Mesothelial cell of epicardium (in vitro differentiated cells): ENCODE measurements at regions not wholly inside any gene's neighbourhood (a gene's known extent, or its start where the extent isn't known, plus 50 kb on each side); places are given as distances from the start of the nearest gene placed in this dataset.

Source experiments
- DNase-seq, 2 experiments: peaks; one replicate each; pipeline ENCODE4 v3.0.0; 2021; ENCODE audit warnings: low spot score in 2 of 2; ENCODE audit not compliant: unreplicated experiment in 2 of 2
- H3K27ac Mint-ChIP-seq: 2 replicates; pipeline ENCODE4 v1.8.0; 2021; ENCODE audit warnings: mixed read lengths
- H3K27me3 Mint-ChIP-seq: 2 replicates; pipeline ENCODE4 v1.8.0; 2021; ENCODE audit warnings: low read depth, mixed read lengths
- H3K36me3 Mint-ChIP-seq: 2 replicates; pipeline ENCODE4 v1.8.0; 2021; ENCODE audit warnings: mixed read lengths
- H3K4me1 Mint-ChIP-seq: 2 replicates; pipeline ENCODE4 v1.8.0; 2021; ENCODE audit warnings: mixed read lengths
- H3K4me3 Mint-ChIP-seq: 2 replicates; pipeline ENCODE4 v1.8.0; 2021; ENCODE audit warnings: mild to moderate bottlenecking, moderate library complexity, mixed read lengths
- H3K9me3 Mint-ChIP-seq: 2 replicates; pipeline ENCODE4 v1.8.0; 2021; ENCODE audit warnings: mixed read lengths
- TF ChIP-seq, protein P1 (sequence below): fragments of 200-600 bp; sonication (generic); IDR thresholded peaks from one replicate; pipeline ENCODE4 v1.5.0; 2021; ENCODE audit warnings: antibody characterized with exemption; ENCODE audit not compliant: unreplicated experiment

DNA sequence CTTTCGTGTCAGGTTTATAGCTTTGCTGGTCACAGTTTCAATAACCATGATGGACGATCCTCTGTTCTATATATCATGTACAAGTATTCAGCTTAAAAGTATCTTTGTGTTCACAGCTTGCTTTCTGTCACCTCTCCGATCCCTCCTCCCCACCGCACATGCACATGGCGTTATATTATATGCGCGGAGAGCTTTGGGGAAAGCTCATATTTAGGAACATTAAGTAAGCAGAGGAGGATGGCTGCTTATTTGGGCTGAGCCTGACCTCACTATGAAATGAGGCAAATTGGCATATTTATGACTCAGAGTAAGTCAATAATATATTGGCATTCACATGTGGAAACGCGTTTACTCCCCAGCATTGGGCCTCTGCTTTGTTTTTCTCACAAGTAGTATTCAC lies 360.5 kb downstream of the HLX start:
- Mint-ChIP-seq H3K27ac (no peak overlapping the region), H3K36me3 (no peaks in the 10 kb centered on the region), H3K4me1 (peaks cover 24% of the 10 kb centered on the region), H3K4me3 (no peak overlapping the region), H3K27me3 (peaks cover 10% of the 10 kb centered on the region), H3K9me3 (no peaks in the 10 kb centered on the region)
- TF ChIP-seq, protein P1, sequence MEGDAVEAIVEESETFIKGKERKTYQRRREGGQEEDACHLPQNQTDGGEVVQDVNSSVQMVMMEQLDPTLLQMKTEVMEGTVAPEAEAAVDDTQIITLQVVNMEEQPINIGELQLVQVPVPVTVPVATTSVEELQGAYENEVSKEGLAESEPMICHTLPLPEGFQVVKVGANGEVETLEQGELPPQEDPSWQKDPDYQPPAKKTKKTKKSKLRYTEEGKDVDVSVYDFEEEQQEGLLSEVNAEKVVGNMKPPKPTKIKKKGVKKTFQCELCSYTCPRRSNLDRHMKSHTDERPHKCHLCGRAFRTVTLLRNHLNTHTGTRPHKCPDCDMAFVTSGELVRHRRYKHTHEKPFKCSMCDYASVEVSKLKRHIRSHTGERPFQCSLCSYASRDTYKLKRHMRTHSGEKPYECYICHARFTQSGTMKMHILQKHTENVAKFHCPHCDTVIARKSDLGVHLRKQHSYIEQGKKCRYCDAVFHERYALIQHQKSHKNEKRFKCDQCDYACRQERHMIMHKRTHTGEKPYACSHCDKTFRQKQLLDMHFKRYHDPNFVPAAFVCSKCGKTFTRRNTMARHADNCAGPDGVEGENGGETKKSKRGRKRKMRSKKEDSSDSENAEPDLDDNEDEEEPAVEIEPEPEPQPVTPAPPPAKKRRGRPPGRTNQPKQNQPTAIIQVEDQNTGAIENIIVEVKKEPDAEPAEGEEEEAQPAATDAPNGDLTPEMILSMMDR: no peak
- DNase-seq: no peak

DNA sequence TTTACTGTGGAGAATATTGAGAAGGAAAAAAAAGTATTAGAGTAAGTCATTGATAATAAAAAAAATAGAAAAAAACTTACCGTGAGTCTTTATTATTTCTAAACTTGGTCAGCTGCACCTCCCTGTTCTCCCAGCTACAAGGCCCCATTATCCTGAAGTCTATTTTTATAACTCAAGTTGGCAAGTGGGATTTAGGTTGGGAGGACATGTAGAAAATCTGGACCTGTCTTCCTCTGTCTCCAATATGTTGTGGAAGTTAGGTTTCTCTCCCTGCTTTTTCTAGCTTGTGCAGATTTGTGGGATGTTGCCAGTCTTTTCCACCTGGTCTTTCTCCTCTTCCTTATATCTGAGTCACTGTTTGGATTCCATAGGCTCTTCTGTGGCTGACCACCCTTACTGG lies 361.4 kb downstream of the HLX start:
- H3K27ac Mint-ChIP-seq: no peak overlapping the region
- TF ChIP-seq, protein P1: no peak
- no peak overlapping the region for H3K4me3 Mint-ChIP-seq
- H3K9me3 Mint-ChIP-seq: no peaks in the 10 kb centered on the region
- peaks cover 6% of the 10 kb centered on the region for H3K27me3 Mint-ChIP-seq
- peaks cover 24% of the 10 kb centered on the region for H3K4me1 Mint-ChIP-seq
- DNase-seq: no peak
- no peaks in the 10 kb centered on the region for H3K36me3 Mint-ChIP-seq

DNA sequence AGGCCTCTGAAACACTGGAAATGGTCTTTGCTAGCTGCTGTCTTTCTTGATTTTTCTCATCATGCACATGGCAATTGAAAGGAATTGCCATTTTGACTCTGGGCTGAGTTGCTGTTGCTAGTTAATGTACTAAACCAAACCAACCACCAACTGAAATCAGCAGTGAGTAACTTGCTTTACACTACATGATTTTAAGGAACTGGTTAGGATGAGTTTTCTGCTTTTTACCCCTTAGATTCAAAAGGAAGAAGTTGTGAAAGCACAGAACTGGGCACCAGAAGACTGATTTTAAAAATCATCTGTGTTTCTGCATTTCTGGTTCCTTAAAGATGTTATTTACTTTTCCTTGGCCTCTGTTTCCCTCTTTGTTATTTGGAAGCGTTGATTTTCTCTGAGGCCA lies 361.9 kb downstream of the HLX start:
- H3K27me3 Mint-ChIP-seq: peaks cover 5% of the 10 kb centered on the region
- DNase-seq: no peak
- no peak overlapping the region for H3K4me3 Mint-ChIP-seq
- peaks cover 24% of the 10 kb centered on the region for H3K4me1 Mint-ChIP-seq
- no peak overlapping the region for H3K27ac Mint-ChIP-seq
- TF ChIP-seq, protein P1: no peak
- H3K36me3 Mint-ChIP-seq: no peaks in the 10 kb centered on the region
- H3K9me3 Mint-ChIP-seq: no peaks in the 10 kb centered on the region

DNA sequence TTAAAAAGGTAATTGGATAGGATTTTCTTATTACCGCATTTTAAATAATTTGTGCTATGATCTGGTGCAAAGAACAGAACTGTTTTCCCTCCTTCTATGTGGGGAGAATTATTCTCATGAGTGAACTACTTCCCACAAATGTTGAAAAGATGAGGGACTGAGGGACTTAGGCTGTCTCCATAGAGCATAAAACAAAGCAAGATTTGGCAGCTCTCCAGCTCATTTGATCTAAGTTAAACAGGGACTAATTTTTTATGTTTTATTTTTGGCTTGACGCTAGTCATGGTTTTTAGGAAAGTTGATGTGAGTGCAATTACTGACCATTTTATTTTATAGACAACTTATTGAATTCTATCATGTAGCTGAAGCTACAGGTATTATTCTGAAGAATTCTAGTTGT lies 362.3 kb downstream of the HLX start:
- Mint-ChIP-seq H3K4me1 (peaks cover 24% of the 10 kb centered on the region), H3K27ac (no peak overlapping the region), H3K4me3 (no peak overlapping the region)

DNA sequence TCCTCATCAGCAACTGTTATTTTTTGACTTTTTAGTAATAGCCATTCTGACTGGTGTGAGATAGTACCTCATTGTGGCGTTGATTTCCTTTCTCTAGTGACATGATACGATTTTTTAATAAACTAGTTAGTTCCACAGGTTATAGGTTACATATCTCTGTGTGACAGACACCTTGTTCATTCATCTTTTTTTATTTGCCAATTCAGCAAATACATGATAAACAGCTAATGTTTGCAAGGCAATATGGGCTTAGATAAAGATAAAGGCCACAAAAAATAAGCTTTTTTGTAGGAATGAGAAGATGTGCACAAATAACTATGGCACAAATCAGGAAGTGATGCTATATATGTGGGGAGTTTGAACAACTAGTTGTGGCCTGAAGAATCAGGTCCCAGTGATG lies 366.8 kb downstream of the HLX start:
- no peak for DNase-seq
- TF ChIP-seq, protein P1: no peak
- Mint-ChIP-seq H3K9me3 (no peaks in the 10 kb centered on the region), H3K27ac (no peak overlapping the region), H3K4me1 (peaks cover 14% of the 10 kb centered on the region), H3K27me3 (peaks cover 15% of the 10 kb centered on the region), H3K4me3 (no peak overlapping the region), H3K36me3 (no peaks in the 10 kb centered on the region)

More for the DNA sequence above, 362.3 kb downstream of the HLX start:
- TF ChIP-seq, protein P1: no peak
- Mint-ChIP-seq H3K27me3 (peaks cover 5% of the 10 kb centered on the region), H3K9me3 (no peaks in the 10 kb centered on the region), H3K36me3 (no peaks in the 10 kb centered on the region)
- no peak for DNase-seq
